SK-N-SH (cell line): ENCODE measurements at regions not wholly inside any gene's neighbourhood (a gene's known extent, or its start where the extent isn't known, plus 50 kb on each side); places are given as distances from the start of the nearest gene placed in this dataset.

Experiments
- CTCF ChIA-PET: fragments of 300-600, 350-600 bp; formaldehyde crosslinking; extraction: SDS; loops from one replicate; lab custom pipeline; 2021; lab: Yijun Ruan, JAX
- POLR2A ChIA-PET: fragments of 350-600 bp; sonication (Branson Sonifier 250); formaldehyde crosslinking; extraction: SDS; loops from one replicate; lab custom pipeline; 2020; ENCODE audit warnings: antibody characterized with exemption, inconsistent platforms; lab: Yijun Ruan, JAX
- DNase-seq: peaks from one replicate; pipeline ENCODE4 v3.0.0; 2012
- H2AFZ ChIP-seq: fragments of 200-600 bp; sonication (generic); 2 replicates; pipeline ENCODE4 v1.8.1; 2016; ENCODE audit warnings: antibody characterized with exemption, mild to moderate bottlenecking, low read depth
- H3F3A ChIP-seq: fragments of 200-600 bp; sonication (generic); replicated peaks from 2 replicates; pipeline ENCODE3; 2016; ENCODE audit warnings: antibody characterized with exemption, mild to moderate bottlenecking; ENCODE audit not compliant: insufficient read depth
- H3K27ac ChIP-seq, 2 experiments: fragments of 200-500 bp in 1 of 2; fragments of 200-600 bp in 1 of 2; sonication (Bioruptor generic) in 1 of 2; sonication (generic), shearing (Covaris generic) in 1 of 2; 2 replicates each; pipeline versions ENCODE4 v1.5.1 to v1.6.1; 2014 to 2016; ENCODE audit warnings: low read depth in 2 of 2, inconsistent platforms in 1 of 2, low read length in 1 of 2, mild to moderate bottlenecking in 1 of 2, mixed read lengths in 1 of 2
- H3K27me3 ChIP-seq: fragments of 200-600 bp; sonication (generic), shearing (Covaris generic); 2 replicates; pipeline ENCODE4 v1.6.1; 2016; ENCODE audit warnings: mixed run types; ENCODE audit not compliant: insufficient read depth
- H3K36me3 ChIP-seq, 2 experiments: fragments of 200-500 bp in 1 of 2; fragments of 200-600 bp in 1 of 2; sonication (Bioruptor generic) in 1 of 2; sonication (generic) in 1 of 2; replicated peaks in 1 of 2; 2 replicates each; pipeline versions ENCODE3 to v1.5.1; 2014 to 2016; ENCODE audit warnings: low read length in 1 of 2, mild to moderate bottlenecking in 1 of 2; ENCODE audit not compliant: insufficient read depth in 2 of 2, control insufficient read depth in 1 of 2
- H3K4me1 ChIP-seq, 2 experiments: fragments of 200-500 bp in 1 of 2; fragments of 200-600 bp in 1 of 2; sonication (Bioruptor generic) in 1 of 2; sonication (generic), shearing (Covaris generic) in 1 of 2; 2 replicates each; pipeline versions ENCODE4 v1.5.1 to v1.6.1; 2014 to 2016; ENCODE audit warnings: low read depth in 1 of 2, low read length in 1 of 2, mixed run types in 1 of 2; ENCODE audit not compliant: insufficient read depth in 2 of 2, control insufficient read depth in 1 of 2
- H3K4me2 ChIP-seq: fragments of 200-600 bp; sonication (generic), shearing (Covaris generic); 2 replicates; pipeline ENCODE4 v1.6.1; 2017; ENCODE audit warnings: mixed run types
- H3K4me3 ChIP-seq, 2 experiments: fragments of 200-500 bp in 1 of 2; fragments of 200-600 bp in 1 of 2; sonication (Bioruptor generic) in 1 of 2; sonication (generic), shearing (Covaris generic) in 1 of 2; 2 replicates each; pipeline versions ENCODE4 v1.5.1 to v1.8.1; 2014 to 2016; ENCODE audit warnings: low read depth in 2 of 2, inconsistent platforms in 1 of 2, low read length in 1 of 2, mild to moderate bottlenecking in 1 of 2, mixed read lengths in 1 of 2, moderate library complexity in 1 of 2
- H3K79me2 ChIP-seq: fragments of 200-600 bp; sonication (generic); 2 replicates; pipeline ENCODE4 v1.8.1; 2017; ENCODE audit warnings: mild to moderate bottlenecking; ENCODE audit not compliant: insufficient read depth
- H3K9ac ChIP-seq: fragments of 200-600 bp; sonication (generic); 2 replicates; pipeline ENCODE4 v1.6.1; 2017; ENCODE audit warnings: mixed run types
- H3K9me2 ChIP-seq: fragments of 200-600 bp; sonication (generic); 2 replicates; pipeline ENCODE4 v1.6.1; 2017; ENCODE audit warnings: mixed run types
- H3K9me3 ChIP-seq: fragments of 200-600 bp; sonication (generic); 2 replicates; pipeline ENCODE4 v1.6.1; 2017; ENCODE audit warnings: mixed run types, mild to moderate bottlenecking, moderate library complexity
- H4K20me1 ChIP-seq: fragments of 200-600 bp; sonication (generic); 2 replicates; pipeline ENCODE4 v1.6.1; 2017; ENCODE audit warnings: mild to moderate bottlenecking, mixed run types; ENCODE audit not compliant: insufficient read depth
- CTCF ChIP-seq: fragments of 200-600 bp; sonication (generic); IDR thresholded peaks from 2 replicates; pipeline ENCODE4 v1.6.1; 2017; ENCODE audit warnings: antibody characterized with exemption, mild to moderate bottlenecking, moderate library complexity
- EP300 ChIP-seq, 2 experiments: IDR thresholded peaks; 2 replicates each; pipeline versions ENCODE4 v1.4.0 to v1.6.1; 2012; ENCODE audit warnings: borderline replicate concordance in 1 of 2, low read depth in 1 of 2, low read length in 1 of 2
- MEF2A ChIP-seq: IDR thresholded peaks from 2 replicates; pipeline ENCODE4 v1.4.0; 2012; ENCODE audit warnings: low read depth, borderline replicate concordance
- NFIC ChIP-seq: IDR thresholded peaks from 2 replicates; pipeline ENCODE4 v1.4.0; 2012; ENCODE audit warnings: borderline replicate concordance
- NRF1 ChIP-seq: IDR thresholded peaks from 2 replicates; pipeline ENCODE4 v1.6.1; 2012; ENCODE audit warnings: low read depth, mild to moderate bottlenecking, low read length
- POLR2AphosphoS5 ChIP-seq: IDR thresholded peaks from 2 replicates; pipeline ENCODE4 v1.6.1; 2012; ENCODE audit warnings: low read depth, low read length
- RCOR1 ChIP-seq: fragments of 150-350 bp; IDR thresholded peaks from 2 replicates; pipeline ENCODE4 v1.6.1; 2017; ENCODE audit warnings: antibody characterized with exemption, low read length
- REST ChIP-seq: IDR thresholded peaks from 2 replicates; pipeline ENCODE4 v1.6.1; 2012; ENCODE audit warnings: mild to moderate bottlenecking, low read depth, low read length, moderate library complexity
- RFX5 ChIP-seq: IDR thresholded peaks from 2 replicates; pipeline ENCODE4 v1.6.1; 2012; ENCODE audit warnings: mild to moderate bottlenecking, improper control_type of control experiment, low read length
- TCF12 ChIP-seq: IDR thresholded peaks from 2 replicates; pipeline ENCODE4 v1.4.0; 2012
- TEAD4 ChIP-seq: IDR thresholded peaks from 2 replicates; pipeline ENCODE4 v1.4.0; 2012; ENCODE audit warnings: mild to moderate bottlenecking, borderline replicate concordance; ENCODE audit not compliant: insufficient read depth
- YY1 ChIP-seq: IDR thresholded peaks from 2 replicates; pipeline ENCODE4 v1.4.0; 2012; ENCODE audit warnings: low read depth, mild to moderate bottlenecking
- WGBS: methylation state at CpG from one replicate; pipeline ENCODE4 v1.1.6; 2017; ENCODE audit warnings: low lambda C conversion rate; 5-methylcytosine and 5-hydroxymethylcytosine counted together
- TF ChIP-seq, protein P1 (sequence below): IDR thresholded peaks from 2 replicates; pipeline ENCODE4 v1.4.0; 2012; ENCODE audit warnings: low read depth

GRCh38 chr20:20797521-20798310, 85.3 kb upstream of the RALGAPA2 start:
- no peaks in the 10 kb centered on the region for H3K4me1 ChIP-seq
- H3K79me2 ChIP-seq: no peaks in the 10 kb centered on the region
- TF ChIP-seq REST (no peak), MEF2A (no peak), RFX5 (no peak), NRF1 (no peak), YY1 (no peak), NFIC (no peak), RCOR1 (no peak), TEAD4 (no peak), CTCF (no peak), POLR2AphosphoS5 (no peak), TCF12 (no peak), EP300 (IDR thresholded peaks at IDR 0.05; ENCODE audit: borderline replicate concordance in 1 of 2, low read depth in 1 of 2, low read length in 1 of 2) (no peak)
- TF ChIP-seq, protein P1, sequence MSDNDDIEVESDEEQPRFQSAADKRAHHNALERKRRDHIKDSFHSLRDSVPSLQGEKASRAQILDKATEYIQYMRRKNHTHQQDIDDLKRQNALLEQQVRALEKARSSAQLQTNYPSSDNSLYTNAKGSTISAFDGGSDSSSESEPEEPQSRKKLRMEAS: no peak
- H3K4me3 ChIP-seq: no peak overlapping the region
- H2AFZ ChIP-seq: no peak overlapping the region
- peaks cover 32% of the 10 kb centered on the region; the same call in 1 of the 2 replicates for H3K27me3 ChIP-seq
- no peaks in the 10 kb centered on the region for H3K9me3 ChIP-seq
- no peaks in the 10 kb centered on the region for H4K20me1 ChIP-seq
- H3K27ac ChIP-seq: no peak overlapping the region
- ChIA-PET POLR2A (no interaction called here), CTCF (interaction anchor here (1.0 kb wide), 1 partner anchor 28 kb away, joined by 3 read pairs; no protein-coding TSS in a partner anchor)
- no peaks in the 10 kb centered on the region for H3F3A ChIP-seq
- 15% methylated on average over 14 of the region's 14 CpGs for WGBS
- H3K4me2 ChIP-seq: no peak overlapping the region
- DNase-seq: no peak
- no peak overlapping the region for H3K9ac ChIP-seq
- no peaks in the 10 kb centered on the region for H3K36me3 ChIP-seq
- no peaks in the 10 kb centered on the region for H3K9me2 ChIP-seq
